ENCODE measurements at regions not wholly inside any gene's neighbourhood (a gene's known extent, or its start where the extent isn't known, plus 50 kb on each side); places are given as distances from the start of the nearest gene placed in this dataset.

GRCh38 chr17:31696184-31696602, 162.9 kb downstream of the COPRS start:
- DNase-seq (ENCODE audit: low read depth): peak; percentile 37
- H3K4me3 ChIP-seq (ENCODE audit: low read depth, low read length): no peak overlapping the region
- peak; percentile 29 for TF ChIP-seq CTCF (conservative IDR thresholded peaks at IDR 0.05; ENCODE audit: low read depth, low read length)

DNA sequence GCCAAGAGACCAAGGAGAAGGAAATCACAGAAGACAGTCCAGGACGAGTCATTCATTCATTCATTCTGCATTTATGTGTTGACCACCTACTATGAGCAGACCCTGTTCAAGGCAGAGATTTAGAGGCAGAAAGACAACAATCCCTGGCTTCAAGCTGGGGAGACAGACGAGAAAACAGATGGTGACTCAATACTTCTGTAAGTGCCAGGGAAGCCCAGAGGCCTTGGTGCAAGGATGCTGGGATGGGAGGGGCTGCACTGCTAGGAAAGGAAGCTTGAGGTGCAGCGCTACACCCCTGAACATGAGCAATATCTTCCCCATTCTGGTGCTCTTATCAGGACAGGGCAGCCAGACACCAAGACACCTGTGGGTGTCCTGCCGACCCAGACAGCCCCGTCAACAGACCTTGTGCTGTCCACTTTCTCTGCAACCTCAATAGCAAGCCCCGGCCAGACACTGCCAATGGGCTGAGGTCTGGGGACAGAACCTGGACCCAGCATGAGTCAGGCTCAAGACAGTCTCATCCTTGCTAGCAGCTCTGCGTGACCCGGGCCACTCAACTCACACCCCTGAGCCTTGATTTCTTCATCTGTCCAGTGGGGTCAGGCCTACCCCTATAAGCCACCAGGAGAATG, 163.5 kb downstream of the COPRS start:
- no peak for DNase-seq (ENCODE audit: low read depth)
- no peak for TF ChIP-seq CTCF (conservative IDR thresholded peaks at IDR 0.05; ENCODE audit: low read depth, low read length)

GRCh38 chr17:31693433-31694220, 165.4 kb downstream of the COPRS start:
- no peak for DNase-seq (ENCODE audit: low read depth)
- no peak overlapping the region for H3K4me3 ChIP-seq (ENCODE audit: low read depth, low read length)
- TF ChIP-seq CTCF (conservative IDR thresholded peaks at IDR 0.05; ENCODE audit: low read depth, low read length): no peak

More for the DNA sequence above, 163.5 kb downstream of the COPRS start:
- H3K4me3 ChIP-seq (ENCODE audit: low read depth, low read length): no peak overlapping the region

- no peak for TF ChIP-seq CTCF (conservative IDR thresholded peaks at IDR 0.05; ENCODE audit: low read depth, low read length)
- H3K4me3 ChIP-seq (ENCODE audit: low read depth, low read length): no peak overlapping the region
- no peak for DNase-seq (ENCODE audit: low read depth)
These were observed 166.4 kb downstream of the COPRS start for GRCh38 chr17:31692632-31693031.

- TF ChIP-seq CTCF (conservative IDR thresholded peaks at IDR 0.05; ENCODE audit: low read depth, low read length): no peak
- no peak overlapping the region for H3K4me3 ChIP-seq (ENCODE audit: low read depth, low read length)
- DNase-seq (ENCODE audit: low read depth): no peak
These were observed 167.0 kb downstream of the COPRS start for GRCh38 chr17:31692027-31692426.

- TF ChIP-seq CTCF (conservative IDR thresholded peaks at IDR 0.05; ENCODE audit: low read depth, low read length): no peak
- DNase-seq (ENCODE audit: low read depth): no peak
These were observed 167.7 kb downstream of the COPRS start for GRCh38 chr17:31691251-31691905.

More at GRCh38 chr17:31691251-31691905, 167.7 kb downstream of the COPRS start:
- no peak overlapping the region for H3K4me3 ChIP-seq (ENCODE audit: low read depth, low read length)

Data from epithelial cell of proximal tubule (primary cell).